Psoas muscle (tissue), 7 donors: ENCODE measurements at regions not wholly inside any gene's neighbourhood (a gene's known extent, or its start where the extent isn't known, plus 50 kb on each side); places are given as distances from the start of the nearest gene placed in this dataset.

Experiments used
- ATAC-seq, 4 donors: fragments of 200-7000 bp; cut with Tn5 transposase; one replicate each; pipeline ENCODE4 v1.9.1; 2020; ENCODE audit warnings: moderate library complexity in 3 of 4, mild to moderate bottlenecking in 2 of 4
- DNase-seq, 2 donors: peaks; one replicate each; pipeline ENCODE4 v3.0.0-alpha.2; 2020
- H3K27ac ChIP-seq: fragments of 200-600 bp; one replicate; pipeline ENCODE4 v1.8.0; 2022
- H3K27me3 ChIP-seq, 3 donors: fragments of 200-600 bp in 1 of 3; one replicate each; pipeline versions ENCODE4 v1.6.1 to v1.8.0; 2013 to 2022; ENCODE audit warnings: low read length in 2 of 3, mild to moderate bottlenecking in 2 of 3, moderate library complexity in 1 of 3; ENCODE audit not compliant: insufficient read depth in 3 of 3
- H3K36me3 ChIP-seq, 2 donors: fragments of 200-600 bp in 1 of 2; one replicate each; pipeline versions ENCODE4 v1.6.1 to v1.8.0; 2013 to 2022; ENCODE audit warnings: low read depth in 1 of 2, mild to moderate bottlenecking in 1 of 2, moderate library complexity in 1 of 2; ENCODE audit not compliant: insufficient read depth in 1 of 2
- H3K4me1 ChIP-seq: fragments of 200-600 bp; one replicate; pipeline ENCODE4 v1.8.0; 2022
- H3K4me3 ChIP-seq: fragments of 200-600 bp; one replicate; pipeline ENCODE4 v1.8.0; 2022; ENCODE audit warnings: mild to moderate bottlenecking
- H3K9me3 ChIP-seq: fragments of 200-600 bp; one replicate; pipeline ENCODE4 v1.8.0; 2022
- whole genome bisulfite sequencing, 3 donors: extraction: QIAGEN DNeasy Blood & Tissue Kit; methylation state at CpG; one replicate each; pipeline versions ENCODE4 v1.1.6 to v1.1.7; 2013; 5-methylcytosine and 5-hydroxymethylcytosine counted together
- intact Hi-C, 2 donors: fragments of 100-400 bp; cut with DNase I; formaldehyde crosslinking; loops; one replicate each; pipeline versions ENCODE4 v1.11.0 to v1.14.2; 2022
- TF ChIP-seq, protein P1 (sequence below): fragments of 200-600 bp; IDR thresholded peaks from one replicate; pipeline ENCODE4 v1.8.0; 2022; ENCODE audit warnings: antibody characterized with exemption
- donor health status: healthy with polysubstance abuse.
- donor health status: DM: no; HTN: no; CAD: no; lungs with moderate emphysema.
- donor health status: Bipolar disorder and iron deficiency.
- donor health status: healthy.
- donor health status: DM: yes; HTN: yes; CAD: no.
- donor health status: DM: no; HTN: no; CAD: no.
- donor health status: DM: yes; HTN: yes; CAD: no.

DNA sequence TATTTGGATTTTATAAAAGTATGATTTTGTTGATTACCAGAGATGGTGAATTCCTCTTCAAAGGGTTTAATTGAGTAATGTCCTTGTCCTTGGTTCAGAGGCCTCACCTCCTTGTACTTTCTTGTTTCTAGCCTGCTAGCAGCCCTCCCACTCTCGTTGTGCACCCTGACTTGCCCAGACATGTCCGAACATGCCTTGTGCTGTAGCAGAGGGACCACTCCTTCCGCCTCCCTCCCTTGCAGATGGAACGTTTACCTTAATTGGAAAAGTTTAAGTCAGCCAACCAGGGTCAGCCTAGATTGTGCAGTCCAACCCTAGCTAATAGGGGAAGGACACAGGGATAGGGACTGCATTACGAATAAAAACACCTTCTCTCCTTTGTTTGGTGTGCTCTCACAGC, 406.9 kb upstream of the NMUR2 start:
- Histone ChIP-seq H3K36me3 (no peaks in the 10 kb centered on the region), H3K27ac (no peak overlapping the region), H3K4me3 (no peak overlapping the region), H3K4me1 (no peaks in the 10 kb centered on the region), H3K9me3 (no peaks in the 10 kb centered on the region), H3K27me3 (no peaks in the 10 kb centered on the region)
- intact Hi-C loops, result no loop called here
- DNase-seq (no peak), ATAC-seq (no peak)
- 68 to 77% (median 76%) methylated on average over 5 of the region's 5 CpGs for WGBS, 3 donors
- TF ChIP-seq, protein P1, sequence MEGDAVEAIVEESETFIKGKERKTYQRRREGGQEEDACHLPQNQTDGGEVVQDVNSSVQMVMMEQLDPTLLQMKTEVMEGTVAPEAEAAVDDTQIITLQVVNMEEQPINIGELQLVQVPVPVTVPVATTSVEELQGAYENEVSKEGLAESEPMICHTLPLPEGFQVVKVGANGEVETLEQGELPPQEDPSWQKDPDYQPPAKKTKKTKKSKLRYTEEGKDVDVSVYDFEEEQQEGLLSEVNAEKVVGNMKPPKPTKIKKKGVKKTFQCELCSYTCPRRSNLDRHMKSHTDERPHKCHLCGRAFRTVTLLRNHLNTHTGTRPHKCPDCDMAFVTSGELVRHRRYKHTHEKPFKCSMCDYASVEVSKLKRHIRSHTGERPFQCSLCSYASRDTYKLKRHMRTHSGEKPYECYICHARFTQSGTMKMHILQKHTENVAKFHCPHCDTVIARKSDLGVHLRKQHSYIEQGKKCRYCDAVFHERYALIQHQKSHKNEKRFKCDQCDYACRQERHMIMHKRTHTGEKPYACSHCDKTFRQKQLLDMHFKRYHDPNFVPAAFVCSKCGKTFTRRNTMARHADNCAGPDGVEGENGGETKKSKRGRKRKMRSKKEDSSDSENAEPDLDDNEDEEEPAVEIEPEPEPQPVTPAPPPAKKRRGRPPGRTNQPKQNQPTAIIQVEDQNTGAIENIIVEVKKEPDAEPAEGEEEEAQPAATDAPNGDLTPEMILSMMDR, result no peak

DNA sequence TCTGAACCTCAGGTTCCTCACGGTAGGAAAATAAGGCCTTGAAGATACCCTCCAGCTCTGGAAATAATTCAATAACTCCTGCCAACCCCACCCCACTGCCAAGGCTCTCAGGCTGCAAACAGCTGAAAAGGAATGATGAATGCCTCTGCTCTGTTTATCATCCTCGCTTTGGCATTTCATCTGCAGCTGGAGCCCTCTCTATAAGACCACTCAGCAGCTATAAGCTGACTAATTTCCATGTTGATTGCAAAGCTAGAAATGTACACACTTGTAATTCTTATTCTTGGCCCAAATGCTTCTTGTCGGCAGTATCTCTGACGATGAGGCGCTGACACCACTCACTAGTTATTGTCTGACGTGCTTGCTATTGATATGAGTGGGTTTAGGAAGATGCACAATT, 408.4 kb upstream of the NMUR2 start:
- TF ChIP-seq, protein P1, result no peak
- H3K36me3 ChIP-seq, result no peaks in the 10 kb centered on the region
- DNase-seq (no peak), ATAC-seq (no peak)
- no peaks in the 10 kb centered on the region for H3K27me3 ChIP-seq
- intact Hi-C loops, result no loop called here
- H3K4me1 ChIP-seq, result no peaks in the 10 kb centered on the region
- H3K4me3 ChIP-seq, result no peak overlapping the region
- H3K9me3 ChIP-seq, result no peaks in the 10 kb centered on the region
- no peak overlapping the region for H3K27ac ChIP-seq
- 57 to 77% (median 65%) methylated on average over 6 of the region's 6 CpGs for WGBS, 3 donors

DNA sequence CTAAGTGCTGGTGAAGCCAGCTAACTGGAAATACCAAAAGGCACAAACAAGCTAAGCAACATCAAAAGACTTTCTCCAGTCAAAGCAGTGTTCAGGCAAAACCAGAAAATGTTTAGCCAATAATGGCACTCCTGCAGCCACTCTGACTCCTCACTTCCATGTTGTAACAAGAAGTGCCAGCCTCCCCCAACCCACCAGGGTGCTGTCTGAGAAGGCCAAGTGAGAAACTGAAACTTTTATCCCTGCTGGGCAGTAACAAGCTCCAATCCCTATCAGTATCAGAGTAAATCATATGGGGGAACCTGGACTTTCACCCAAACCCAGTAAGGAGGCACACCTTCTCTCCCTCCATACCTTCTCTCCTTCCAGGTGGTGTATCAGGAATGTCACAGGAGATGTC, 414.8 kb upstream of the NMUR2 start:
- Histone ChIP-seq H3K9me3 (no peaks in the 10 kb centered on the region), H3K27ac (no peak overlapping the region), H3K4me1 (no peaks in the 10 kb centered on the region), H3K27me3 (no peaks in the 10 kb centered on the region), H3K36me3 (no peaks in the 10 kb centered on the region), H3K4me3 (no peak overlapping the region)
- no peak for DNase-seq
- intact Hi-C loops, result no loop called here
- TF ChIP-seq, protein P1, result no peak
- ATAC-seq, result no peak

DNA sequence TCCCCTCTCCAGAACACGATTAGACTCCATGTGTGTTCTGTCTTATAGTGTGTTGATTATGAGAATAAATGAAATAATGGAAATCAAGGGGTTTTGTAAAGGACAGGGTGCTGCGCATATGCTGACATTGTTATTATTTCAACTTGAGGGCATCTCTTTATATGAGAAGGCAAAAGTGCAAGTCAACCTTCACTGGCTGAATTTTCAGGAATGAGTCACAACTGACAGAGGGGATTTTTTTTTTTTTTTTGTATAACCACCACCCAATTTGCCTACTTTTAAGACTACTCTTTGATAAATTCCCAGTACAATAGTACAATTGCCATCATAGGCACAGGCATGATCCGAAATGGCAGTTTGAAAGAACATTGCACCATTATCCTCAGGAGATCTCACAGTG, 419.2 kb upstream of the NMUR2 start:
- DNase-seq, result no peak
- Histone ChIP-seq H3K27me3 (no peaks in the 10 kb centered on the region), H3K36me3 (no peaks in the 10 kb centered on the region), H3K27ac (no peak overlapping the region), H3K4me1 (no peaks in the 10 kb centered on the region), H3K9me3 (no peaks in the 10 kb centered on the region), H3K4me3 (no peak overlapping the region)
- WGBS, 3 donors, result 71 to 86% (median 74%) methylated on average over 3 of the region's 3 CpGs
- TF ChIP-seq, protein P1, result no peak
- intact Hi-C loops, result no loop called here
- ATAC-seq, result no peak

DNA sequence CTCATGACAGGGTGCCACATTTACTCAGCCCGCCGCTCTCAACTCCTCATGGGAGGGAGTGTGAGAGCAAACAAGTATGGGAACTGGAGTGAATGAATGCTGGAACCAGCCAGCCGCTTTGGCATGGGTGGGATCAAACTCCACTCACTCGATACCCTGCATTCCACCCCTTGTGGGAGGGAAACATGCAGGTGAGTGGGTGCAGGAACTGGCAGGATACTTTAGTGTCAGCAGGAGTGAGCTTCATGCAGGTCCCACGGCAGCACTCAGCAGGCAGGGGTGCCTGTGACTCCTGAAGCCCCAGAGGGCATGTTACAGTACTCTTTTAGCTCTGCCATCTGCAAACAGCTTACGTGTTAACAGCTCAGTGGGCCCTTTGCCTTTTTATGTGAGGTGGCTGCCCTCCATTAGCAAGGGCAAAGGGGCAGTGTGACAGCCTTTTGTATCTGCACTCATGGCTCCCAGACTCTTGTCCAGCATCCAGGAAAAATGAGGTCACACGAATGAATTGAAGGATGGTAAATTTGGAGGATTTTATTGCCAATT, 433.2 kb upstream of the NMUR2 start:
- H3K27ac ChIP-seq, result no peak overlapping the region
- TF ChIP-seq, protein P1, result no peak
- H3K4me3 ChIP-seq, result no peak overlapping the region
- DNase-seq, result no peak
- no peak for ATAC-seq
- no peaks in the 10 kb centered on the region for H3K9me3 ChIP-seq
- WGBS, 3 donors, result 63 to 74% (median 69%) methylated on average over 7 of the region's 7 CpGs
- no peaks in the 10 kb centered on the region for H3K36me3 ChIP-seq
- intact Hi-C loops, result no loop called here
- no peaks in the 10 kb centered on the region for H3K4me1 ChIP-seq
- no peaks in the 10 kb centered on the region for H3K27me3 ChIP-seq
